SIG-M5 treated with dmso at 0.1 percent for 504 hours (cell line): ENCODE measurements at regions not wholly inside any gene's neighbourhood (a gene's known extent, or its start where the extent isn't known, plus 50 kb on each side); places are given as distances from the start of the nearest gene placed in this dataset.
"Not testable (repeated sequence)": the region's sequence is repeated elsewhere in the genome, so short reads cannot be mapped to it uniquely, and the experiment has no call there.

ENCODE experiments used
- DNase-seq: peaks from one replicate; lab custom pipeline; 2025; ENCODE audit not compliant: unreplicated experiment; lab: John Stamatoyannopoulos, UW

DNA sequence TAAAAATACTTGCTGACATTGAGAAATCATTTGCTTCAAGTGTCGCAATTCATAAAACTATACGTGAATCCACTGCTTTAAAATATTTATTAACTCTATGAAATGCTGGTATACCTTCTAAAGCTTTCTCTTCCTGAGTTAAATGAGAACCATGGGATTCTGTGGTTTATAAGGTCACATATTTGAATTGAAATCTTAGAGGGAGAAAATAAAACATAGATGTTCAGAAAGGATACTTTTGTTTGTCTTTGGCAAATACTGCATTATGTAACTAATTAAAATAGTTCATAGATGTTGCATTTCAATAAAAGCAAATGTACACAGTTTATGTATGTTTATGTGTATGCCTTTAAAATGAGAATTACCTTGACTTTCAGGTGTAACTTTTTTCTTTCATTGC is 250.1 kb downstream of the FAM170A start:
- DNase-seq = no peak

DNA sequence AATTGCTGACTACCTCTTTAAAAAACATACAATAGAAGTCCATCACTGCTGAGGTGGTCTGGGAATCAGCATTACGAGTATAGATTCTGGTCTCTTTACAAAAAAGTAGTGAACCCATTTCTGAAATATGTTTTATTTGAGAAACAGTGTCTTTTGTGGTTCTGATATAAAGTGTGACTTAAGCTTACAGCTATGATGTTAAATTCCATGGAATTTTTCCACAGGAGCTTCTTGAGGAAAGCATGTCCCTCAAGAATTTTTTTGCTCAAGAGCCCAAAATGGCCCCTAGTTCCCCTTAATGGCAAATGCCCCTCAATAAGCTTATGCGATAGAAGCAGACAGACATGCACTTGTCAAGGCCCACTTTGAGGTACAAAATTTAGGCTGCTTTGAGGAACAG is 265.7 kb downstream of the FAM170A start:
- no peak for DNase-seq

DNA sequence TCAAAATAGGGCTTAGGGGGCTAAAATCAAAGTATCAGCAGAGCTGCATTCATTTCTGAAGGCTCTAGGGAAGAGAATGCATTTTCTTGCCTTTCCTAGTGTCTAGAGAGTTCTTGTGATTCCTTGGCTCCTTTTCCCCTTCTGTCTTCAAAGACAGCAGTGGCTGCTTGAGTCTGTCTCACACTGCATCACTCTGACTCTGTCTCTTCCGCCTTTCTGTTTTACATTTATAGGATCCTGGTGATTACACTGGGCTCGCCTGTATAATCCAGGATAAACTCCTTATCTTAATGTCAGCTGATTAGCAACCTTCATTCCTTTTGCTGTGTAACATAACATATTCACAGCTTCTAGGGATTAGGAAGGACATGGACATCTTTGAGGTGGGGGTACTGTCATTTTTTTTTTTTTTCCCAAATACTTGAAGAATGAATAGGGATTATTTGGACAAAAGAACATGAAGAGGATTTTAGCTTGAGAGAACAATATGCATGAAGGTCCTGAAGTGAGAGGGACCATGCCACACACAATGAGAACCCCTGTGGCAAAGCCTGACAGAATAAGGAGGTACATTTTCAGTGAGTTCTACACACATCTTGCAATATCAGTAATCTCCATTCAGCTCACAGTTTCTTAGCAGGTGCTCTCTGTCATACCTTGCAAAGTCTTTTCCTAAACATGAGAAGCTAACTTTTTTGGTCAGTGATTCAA is 267.6 kb downstream of the FAM170A start:
- DNase-seq = no peak

DNA sequence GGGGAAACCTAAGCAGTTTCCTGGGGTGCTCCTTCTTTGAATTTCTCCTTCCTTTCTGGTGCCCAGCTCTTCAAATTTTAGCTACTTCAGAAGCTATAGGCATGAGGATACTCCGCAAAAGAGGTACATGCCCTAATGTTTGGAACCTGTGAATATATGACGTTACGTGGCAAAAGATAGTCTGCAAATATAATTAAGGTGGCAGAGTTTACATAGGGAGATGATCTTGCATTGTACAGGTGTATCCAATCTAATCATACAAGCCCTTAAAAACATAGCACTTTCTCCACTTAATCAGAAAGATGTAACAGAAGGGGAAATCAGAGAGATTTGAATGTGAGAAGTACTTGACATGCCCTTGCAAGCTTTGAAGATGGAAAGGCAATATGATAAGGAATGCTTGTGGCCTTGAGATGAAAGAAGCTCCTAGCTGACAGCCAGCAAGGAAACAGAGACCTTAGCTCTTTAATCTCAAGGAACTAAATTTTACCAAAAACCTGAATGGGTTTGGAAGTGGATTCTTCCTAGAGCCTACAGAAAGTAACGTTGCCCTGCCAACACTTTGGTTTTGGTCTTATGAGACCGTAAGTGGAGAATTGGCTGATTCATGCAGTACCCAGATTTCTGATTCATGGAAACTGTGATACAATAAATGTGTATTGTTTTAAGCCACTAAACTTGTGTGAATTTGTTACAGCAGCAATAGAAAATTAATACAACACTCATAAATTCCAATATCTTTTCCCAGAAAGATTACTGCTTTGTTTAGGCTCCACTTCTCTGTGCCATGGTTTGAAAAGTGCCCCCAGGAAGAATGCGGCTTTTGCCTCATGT is 268.4 kb downstream of the FAM170A start:
- no peak for DNase-seq

- no peak for DNase-seq
Measured at GRCh38 chr5:119899981-119900380, 270.6 kb downstream of the FAM170A start.

GRCh38 chr5:119902593-119902992 is 273.2 kb downstream of the FAM170A start:
- no peak for DNase-seq

DNA sequence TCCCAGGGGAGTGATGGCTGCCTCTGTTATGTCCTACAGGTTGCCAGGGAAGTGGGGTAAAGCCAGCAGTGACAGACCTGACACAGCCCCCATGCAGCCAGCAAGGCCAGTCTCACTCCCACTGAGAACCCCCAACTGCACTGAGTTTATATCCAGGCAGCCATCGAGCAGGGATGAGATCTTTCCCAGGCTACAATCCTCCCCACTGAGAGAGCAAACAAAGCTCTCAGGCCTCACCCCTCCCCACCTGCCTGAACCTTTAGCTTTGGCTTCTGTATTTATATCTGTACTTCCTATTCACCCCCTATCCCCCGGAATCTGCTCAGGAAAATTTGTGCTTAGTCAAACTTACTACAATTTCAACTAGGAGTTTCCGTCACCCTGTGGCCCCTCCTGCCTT is 284.1 kb downstream of the FAM170A start:
- no peak for DNase-seq

DNA sequence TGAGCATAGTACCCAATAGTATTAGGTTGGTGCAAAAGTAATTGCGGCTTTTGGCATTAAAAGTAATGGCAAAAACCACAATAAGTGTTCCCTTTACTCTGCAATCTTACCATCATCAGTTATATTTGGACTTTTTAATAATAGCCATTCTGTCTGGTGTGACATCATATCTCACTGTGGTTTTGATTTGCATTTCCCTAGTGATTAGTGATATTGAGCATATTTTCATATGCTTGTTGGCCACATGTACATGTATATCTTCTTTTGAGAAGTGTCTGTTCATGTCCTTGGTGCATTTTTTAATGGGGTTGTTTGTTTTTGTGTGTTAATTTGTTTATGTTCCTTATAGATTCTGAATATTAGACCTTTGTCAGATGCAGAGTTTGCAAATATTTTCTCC is 289.9 kb downstream of the FAM170A start:
- DNase-seq = no peak

DNA sequence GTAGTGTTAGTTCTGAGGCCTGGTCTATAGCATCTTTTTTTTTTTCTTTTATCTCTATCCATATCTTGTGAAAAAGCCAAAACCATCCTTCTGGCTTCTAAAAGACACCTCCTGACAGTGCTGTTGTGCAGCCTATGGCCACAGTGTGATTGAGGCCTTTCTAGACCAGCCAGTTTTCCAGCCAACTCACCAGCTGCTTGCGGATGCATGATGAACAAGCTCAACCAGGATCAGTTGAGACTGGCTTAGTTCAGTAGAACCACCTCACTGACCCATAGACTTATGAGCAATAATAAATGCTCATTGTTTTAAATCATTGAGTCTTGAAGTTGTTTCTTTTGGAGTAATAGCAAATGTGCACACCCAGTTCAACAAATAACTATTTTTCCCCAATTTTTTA is 296.9 kb downstream of the FAM170A start:
- no peak for DNase-seq

DNA sequence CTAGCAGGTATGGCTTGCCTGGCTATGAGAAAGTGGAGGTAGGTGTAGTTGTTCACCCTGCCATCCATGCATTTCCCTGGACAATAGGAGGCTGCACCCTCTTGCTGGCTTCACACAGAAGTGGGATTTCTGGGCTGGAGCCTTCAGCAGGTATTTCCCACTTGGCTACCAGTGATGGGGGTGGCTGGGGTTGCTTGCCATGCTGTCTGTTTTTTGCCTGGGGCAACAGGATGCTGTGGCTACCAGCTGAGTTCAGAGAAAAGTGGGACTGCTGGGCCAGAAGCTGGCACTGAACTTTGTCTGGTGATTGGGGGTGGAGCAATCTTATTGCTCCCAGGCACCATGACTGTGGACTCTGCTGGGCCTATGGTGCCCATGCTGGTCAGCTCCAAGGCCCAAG is 299.6 kb downstream of the FAM170A start:
- no peak for DNase-seq

DNA sequence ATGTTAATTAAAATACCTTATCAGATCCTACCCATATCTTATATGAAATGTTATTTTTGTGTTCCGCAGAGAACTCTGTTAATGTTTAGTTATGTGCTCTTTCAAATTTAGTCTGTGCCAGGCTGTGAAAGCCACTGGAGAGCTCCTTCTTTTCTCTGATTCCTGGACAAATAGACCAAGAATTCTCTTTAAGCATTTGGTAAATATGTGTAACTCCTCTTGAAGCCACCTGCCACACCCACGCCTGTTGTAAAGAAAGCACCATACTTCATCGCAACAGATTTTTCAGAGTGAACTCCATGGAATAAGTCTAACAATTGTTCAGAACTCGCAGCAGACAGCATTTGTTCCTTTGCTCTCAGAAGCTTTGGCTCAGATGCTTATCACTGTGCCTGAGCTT is 301.1 kb downstream of the FAM170A start:
- DNase-seq = no peak

DNA sequence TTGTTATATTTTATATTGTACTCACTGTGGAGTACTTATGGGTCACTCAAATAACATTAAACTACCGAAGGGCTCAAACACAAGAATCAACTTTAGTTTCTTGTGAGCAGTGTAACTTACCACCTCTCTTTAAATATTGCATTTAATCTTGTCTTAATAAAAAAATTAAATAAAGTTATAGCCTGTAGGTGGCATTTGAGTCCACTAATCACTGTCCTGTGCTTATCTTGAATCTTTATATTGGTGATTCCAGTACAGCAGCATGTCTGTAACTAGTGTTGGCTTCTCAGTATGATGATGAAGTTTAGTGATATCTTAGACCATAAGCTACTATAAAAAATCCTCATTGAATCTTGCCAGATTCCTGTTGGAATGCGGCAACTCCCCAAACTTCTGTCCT is 313.8 kb downstream of the FAM170A start:
- peak; percentile 6 for DNase-seq

DNA sequence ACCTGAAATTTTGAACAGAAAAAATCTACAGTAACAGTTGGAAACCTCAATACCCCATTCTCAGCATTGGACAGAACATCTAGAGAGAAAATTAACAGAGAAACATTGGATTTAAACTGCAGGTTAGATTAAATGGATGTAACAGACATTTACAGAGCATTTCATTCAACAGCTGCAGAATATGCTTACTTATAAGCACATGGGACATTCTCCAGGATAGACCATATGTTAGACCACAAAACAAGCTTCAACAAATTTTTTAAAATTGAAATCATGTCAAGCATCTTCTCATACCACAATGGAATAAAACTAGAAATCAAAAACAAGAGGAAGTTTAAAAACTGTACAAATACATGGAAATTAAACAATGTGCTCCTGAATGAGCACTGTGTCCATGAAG is 316.3 kb downstream of the FAM170A start:
- no peak for DNase-seq

DNA sequence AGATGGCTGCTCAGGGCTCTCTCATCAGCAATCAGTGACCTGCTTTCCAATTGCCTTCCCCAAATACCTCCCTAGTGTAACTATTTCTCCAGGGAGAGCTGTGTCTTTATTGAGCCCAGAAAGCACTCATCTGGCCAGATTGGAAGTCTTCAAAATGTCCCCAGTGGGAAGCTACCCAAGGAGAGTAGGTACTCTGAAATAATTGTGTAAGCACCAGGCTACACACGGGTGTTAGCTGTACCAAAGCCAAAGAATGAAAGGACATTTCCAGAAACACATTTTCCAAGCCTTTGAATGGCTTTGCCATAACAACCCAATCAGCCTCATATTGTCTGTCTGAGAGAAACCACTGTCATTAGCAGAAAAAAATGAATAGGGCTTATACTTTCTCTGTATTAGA is 318.8 kb downstream of the FAM170A start:
- no peak for DNase-seq

GRCh38 chr5:119949426-119949999 is 320.2 kb downstream of the FAM170A start:
- DNase-seq = no peak

DNA sequence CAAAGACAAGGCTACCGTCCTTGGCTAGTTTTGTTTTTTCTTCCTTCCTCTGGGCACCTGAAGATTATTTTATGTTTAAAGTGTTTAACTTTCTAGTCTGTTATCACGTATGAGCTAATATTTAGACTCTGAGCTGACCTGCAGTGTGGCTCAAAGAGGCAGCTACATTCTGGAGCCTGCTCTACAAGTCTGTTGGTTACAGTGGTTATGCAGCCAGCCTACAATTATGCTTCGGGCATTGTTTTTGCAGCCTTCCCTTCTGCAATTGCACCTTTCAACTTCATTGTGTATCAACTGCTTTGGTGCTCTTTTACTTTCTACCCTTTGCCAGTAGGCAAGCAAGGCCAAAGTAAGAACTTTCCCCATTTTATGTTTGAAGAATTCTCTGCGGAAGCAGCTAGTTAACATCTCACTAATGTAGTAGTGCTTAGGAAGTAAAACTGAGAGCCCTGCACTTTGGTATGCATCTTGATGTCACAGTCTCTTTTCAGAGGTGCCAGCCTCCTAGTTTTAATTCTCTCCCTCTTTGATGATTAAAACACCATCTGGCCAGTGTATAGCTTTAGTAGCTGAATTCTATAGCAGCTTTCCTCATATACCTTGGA is 322.1 kb downstream of the FAM170A start:
- no peak for DNase-seq

- no peak for DNase-seq
Measured at GRCh38 chr5:119953474-119953873, 324.1 kb downstream of the FAM170A start.

- no peak for DNase-seq
Measured at GRCh38 chr5:119954106-119954505, 324.7 kb downstream of the FAM170A start.

- DNase-seq = no peak
Measured at GRCh38 chr5:119961993-119962392, 332.6 kb downstream of the FAM170A start.

DNA sequence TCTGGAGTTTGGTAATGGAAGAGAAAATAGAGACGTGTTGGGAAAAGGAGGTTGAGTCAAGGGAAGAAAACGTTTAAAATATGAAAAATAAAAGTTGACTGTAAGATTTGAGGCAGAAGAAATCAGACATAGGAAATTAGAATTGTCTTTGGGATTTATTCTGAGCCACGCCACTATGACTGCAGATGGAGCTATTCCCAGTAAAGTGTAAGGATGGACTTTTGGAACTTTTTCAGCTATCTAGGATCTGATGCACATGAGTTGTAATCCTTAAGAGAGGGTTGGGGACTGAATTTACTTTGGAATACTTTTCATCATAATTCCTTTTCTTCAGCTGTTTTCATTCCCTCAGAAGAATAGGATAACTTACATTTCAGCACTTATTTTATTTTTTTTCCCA is 336.7 kb downstream of the FAM170A start:
- no peak for DNase-seq

DNA sequence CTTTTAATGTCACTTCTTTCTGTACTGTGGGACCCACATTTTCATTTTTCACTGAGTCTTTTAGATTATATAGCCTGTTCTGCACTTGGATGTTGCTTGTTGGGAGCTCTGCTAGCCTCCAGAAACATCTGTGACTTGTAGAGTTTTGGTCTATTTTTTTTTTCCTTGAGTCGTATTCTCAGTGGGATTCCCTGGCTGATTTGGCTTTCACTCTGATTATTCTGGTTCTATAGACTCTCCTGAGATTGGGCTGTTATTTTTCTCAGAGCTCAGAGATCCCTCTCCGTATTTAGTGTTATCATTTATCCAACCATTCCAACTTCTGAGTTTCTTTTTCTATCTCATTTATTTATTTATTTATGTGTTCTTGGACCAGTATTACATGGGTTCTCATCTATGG is 339.3 kb downstream of the FAM170A start:
- DNase-seq = no peak

DNA sequence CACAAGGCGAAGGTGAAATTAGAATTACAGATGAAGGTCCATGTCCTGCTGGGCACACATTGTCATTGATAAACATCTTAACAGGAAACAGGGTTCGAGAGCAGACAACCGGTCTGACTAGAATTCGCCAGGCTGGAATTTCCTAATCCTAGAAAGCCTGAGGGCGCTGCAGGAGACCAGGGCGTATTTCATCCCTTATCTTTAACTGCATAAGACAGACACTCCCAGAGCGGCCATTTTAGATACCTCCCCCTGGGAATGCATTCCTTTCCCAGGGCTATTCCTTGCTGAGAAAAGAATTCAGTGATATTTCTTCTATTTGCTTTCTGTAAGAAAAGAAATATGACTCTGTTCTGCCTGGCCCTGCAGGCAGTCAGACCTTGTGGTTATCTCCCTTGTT is 357.7 kb downstream of the FAM170A start:
- not testable (repeated sequence) for DNase-seq
